HL-60 (cell line): ENCODE measurements at regions not wholly inside any gene's neighbourhood (a gene's known extent, or its start where the extent isn't known, plus 50 kb on each side); places are given as distances from the start of the nearest gene placed in this dataset.

Experiments
- DNase-seq, 2 experiments: peaks; one replicate each; pipeline ENCODE4 v3.0.0-alpha.2; 2010 to 2020; ENCODE audit warnings: low read depth in 1 of 2, low spot score in 1 of 2
- H3K27ac ChIP-seq: fragments of 250-450 bp; sonication (Bioruptor Pico); replicated peaks from 2 replicates; pipeline ENCODE4 v1.5.1; 2020; ENCODE audit warnings: mild to moderate bottlenecking, moderate library complexity
- H3K27me3 ChIP-seq: fragments of 250-450 bp; sonication (Bioruptor Pico); 2 replicates; pipeline ENCODE4 v1.5.1; 2021; ENCODE audit warnings: mild to moderate bottlenecking, moderate library complexity; ENCODE audit not compliant: insufficient read depth, poor library complexity, severe bottlenecking
- H3K4me3 ChIP-seq: replicated peaks from 2 replicates; pipeline ENCODE4 v1.5.1; 2011; ENCODE audit warnings: mild to moderate bottlenecking, control low read depth, low read length; ENCODE audit not compliant: insufficient read depth
- CTCF ChIP-seq: IDR thresholded peaks from one replicate; pipeline ENCODE4 v1.5.1; 2011; ENCODE audit warnings: low read length, control low read depth, inconsistent platforms; ENCODE audit not compliant: insufficient read depth
- GABPA ChIP-seq: IDR thresholded peaks from 2 replicates; pipeline ENCODE4 v1.6.1; 2012; ENCODE audit warnings: low read depth
- POLR2AphosphoS5 ChIP-seq: IDR thresholded peaks from 2 replicates; pipeline ENCODE4 v1.6.1; 2012; ENCODE audit warnings: low read depth
- SPI1 ChIP-seq: IDR thresholded peaks from 2 replicates; pipeline ENCODE4 v1.6.1; 2012; ENCODE audit warnings: low read depth, mild to moderate bottlenecking, borderline replicate concordance
- TF ChIP-seq, protein P1 (sequence below): IDR thresholded peaks from 2 replicates; pipeline ENCODE4 v1.6.1; 2012; ENCODE audit warnings: low read depth; ENCODE audit not compliant: insufficient replicate concordance

GRCh38 chr9:79287708-79288290, 284.0 kb upstream of the TLE4 start:
- Histone ChIP-seq H3K27me3 (no peaks in the 10 kb centered on the region), H3K27ac (no peak overlapping the region), H3K4me3 (no peak overlapping the region)
- no peak for TF ChIP-seq CTCF
- no peak for TF ChIP-seq SPI1
- TF ChIP-seq GABPA, result no peak
- DNase-seq, result no peak

- H3K4me3 ChIP-seq, result no peak overlapping the region
- no peak overlapping the region for H3K27ac ChIP-seq
- no peaks in the 10 kb centered on the region for H3K27me3 ChIP-seq
- no peak for DNase-seq
- TF ChIP-seq SPI1 (no peak), GABPA (no peak), POLR2AphosphoS5 (no peak), CTCF (no peak)
- TF ChIP-seq, protein P1, sequence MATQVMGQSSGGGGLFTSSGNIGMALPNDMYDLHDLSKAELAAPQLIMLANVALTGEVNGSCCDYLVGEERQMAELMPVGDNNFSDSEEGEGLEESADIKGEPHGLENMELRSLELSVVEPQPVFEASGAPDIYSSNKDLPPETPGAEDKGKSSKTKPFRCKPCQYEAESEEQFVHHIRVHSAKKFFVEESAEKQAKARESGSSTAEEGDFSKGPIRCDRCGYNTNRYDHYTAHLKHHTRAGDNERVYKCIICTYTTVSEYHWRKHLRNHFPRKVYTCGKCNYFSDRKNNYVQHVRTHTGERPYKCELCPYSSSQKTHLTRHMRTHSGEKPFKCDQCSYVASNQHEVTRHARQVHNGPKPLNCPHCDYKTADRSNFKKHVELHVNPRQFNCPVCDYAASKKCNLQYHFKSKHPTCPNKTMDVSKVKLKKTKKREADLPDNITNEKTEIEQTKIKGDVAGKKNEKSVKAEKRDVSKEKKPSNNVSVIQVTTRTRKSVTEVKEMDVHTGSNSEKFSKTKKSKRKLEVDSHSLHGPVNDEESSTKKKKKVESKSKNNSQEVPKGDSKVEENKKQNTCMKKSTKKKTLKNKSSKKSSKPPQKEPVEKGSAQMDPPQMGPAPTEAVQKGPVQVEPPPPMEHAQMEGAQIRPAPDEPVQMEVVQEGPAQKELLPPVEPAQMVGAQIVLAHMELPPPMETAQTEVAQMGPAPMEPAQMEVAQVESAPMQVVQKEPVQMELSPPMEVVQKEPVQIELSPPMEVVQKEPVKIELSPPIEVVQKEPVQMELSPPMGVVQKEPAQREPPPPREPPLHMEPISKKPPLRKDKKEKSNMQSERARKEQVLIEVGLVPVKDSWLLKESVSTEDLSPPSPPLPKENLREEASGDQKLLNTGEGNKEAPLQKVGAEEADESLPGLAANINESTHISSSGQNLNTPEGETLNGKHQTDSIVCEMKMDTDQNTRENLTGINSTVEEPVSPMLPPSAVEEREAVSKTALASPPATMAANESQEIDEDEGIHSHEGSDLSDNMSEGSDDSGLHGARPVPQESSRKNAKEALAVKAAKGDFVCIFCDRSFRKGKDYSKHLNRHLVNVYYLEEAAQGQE, result no peak
Observed at GRCh38 chr9:79289856-79290255, 281.9 kb upstream of the TLE4 start.

- no peak overlapping the region for H3K4me3 ChIP-seq
- no peak for DNase-seq
- H3K27ac ChIP-seq, result no peak overlapping the region
- no peaks in the 10 kb centered on the region for H3K27me3 ChIP-seq
- TF ChIP-seq, protein P1, result no peak
- no peak for TF ChIP-seq POLR2AphosphoS5
- no peak for TF ChIP-seq CTCF
- no peak for TF ChIP-seq SPI1
- TF ChIP-seq GABPA, result no peak
Observed at GRCh38 chr9:79292731-79293280, 279.0 kb upstream of the TLE4 start.

DNA sequence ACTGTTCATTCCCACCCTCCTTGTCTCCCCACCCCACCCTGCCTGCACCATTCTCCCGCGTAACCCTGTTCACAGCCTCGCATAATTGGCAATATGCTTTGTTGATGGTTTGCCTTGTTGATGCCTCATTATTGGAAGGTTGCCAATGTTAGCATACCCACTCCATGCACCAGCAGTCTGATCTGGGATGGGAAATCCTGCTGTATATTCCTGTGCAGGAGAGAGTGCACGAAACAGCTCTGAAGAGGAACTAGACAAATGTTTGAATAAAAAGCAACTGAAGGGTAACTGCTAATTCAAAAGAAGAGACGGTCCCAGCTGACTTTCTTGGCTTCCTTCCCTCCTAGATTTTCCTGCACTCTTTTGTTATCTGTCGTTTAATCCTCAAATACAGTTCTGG, 271.7 kb upstream of the TLE4 start:
- no peak for DNase-seq
- H3K27ac ChIP-seq, result no peak overlapping the region
- no peak overlapping the region for H3K4me3 ChIP-seq
- no peak for TF ChIP-seq CTCF
- no peak for TF ChIP-seq GABPA
- TF ChIP-seq, protein P1, result no peak
- no peak for TF ChIP-seq SPI1
- TF ChIP-seq POLR2AphosphoS5, result no peak
- H3K27me3 ChIP-seq, result no peaks in the 10 kb centered on the region
